HepG2 (cell line): ENCODE measurements at regions not wholly inside any gene's neighbourhood (a gene's known extent, or its start where the extent isn't known, plus 50 kb on each side); places are given as distances from the start of the nearest gene placed in this dataset.

Experiments
- AKAP8 ChIP-seq: sonication (generic); formaldehyde crosslinking; IDR thresholded peaks from 2 replicates; pipeline ENCODE4 v1.5.1; 2020; ENCODE audit warnings: mild to moderate bottlenecking, missing genetic modification reagents
- DDIT3 ChIP-seq: sonication (generic); formaldehyde crosslinking; IDR thresholded peaks from 2 replicates; pipeline ENCODE4 v1.4.0; 2020; ENCODE audit warnings: mild to moderate bottlenecking, missing genetic modification reagents
- ELF3 ChIP-seq: IDR thresholded peaks from 2 replicates; pipeline ENCODE4 v1.6.1; 2016; ENCODE audit warnings: missing genetic modification reagents, missing compliant biosample characterization
- FOXA1 ChIP-seq, 2 experiments: fragments of 450-650 bp in 1 of 2; sonication (generic) in 1 of 2; formaldehyde crosslinking in 1 of 2; IDR thresholded peaks; 2 replicates each; pipeline versions ENCODE4 v1.4.0 to v1.6.1; 2016 to 2020; ENCODE audit warnings: missing genetic modification reagents in 1 of 2
- HDAC2 ChIP-seq: sonication (generic); formaldehyde crosslinking; IDR thresholded peaks from 2 replicates; pipeline ENCODE4 v1.4.0; 2020; ENCODE audit warnings: missing genetic modification reagents
- MYC ChIP-seq: sonication (generic); formaldehyde crosslinking; IDR thresholded peaks from 2 replicates; pipeline ENCODE4 v1.9.0; 2021; ENCODE audit warnings: missing genetic modification reagents, borderline replicate concordance
- PHF20 ChIP-seq: sonication (generic); formaldehyde crosslinking; IDR thresholded peaks from 2 replicates; pipeline ENCODE4 v1.5.0; 2020; ENCODE audit warnings: mild to moderate bottlenecking, missing genetic modification reagents
- PTBP1 ChIP-seq: fragments of 200-400 bp; formaldehyde crosslinking; IDR thresholded peaks from 2 replicates; pipeline ENCODE4 v1.6.1; 2018; ENCODE audit warnings: low read length, low read depth; ENCODE audit not compliant: poor library complexity, severe bottlenecking
- REXO4 ChIP-seq: sonication (generic); formaldehyde crosslinking; IDR thresholded peaks from 2 replicates; pipeline ENCODE4 v1.8.0; 2022; ENCODE audit warnings: missing genetic modification reagents, mild to moderate bottlenecking, borderline replicate concordance
- THAP7 ChIP-seq: sonication (generic); formaldehyde crosslinking; IDR thresholded peaks from 2 replicates; pipeline ENCODE4 v1.8.1; 2023; ENCODE audit warnings: mild to moderate bottlenecking, missing genetic modification reagents
- THYN1 ChIP-seq: sonication (generic); formaldehyde crosslinking; IDR thresholded peaks from 2 replicates; pipeline ENCODE4 v1.8.1; 2023; ENCODE audit warnings: low read depth, mild to moderate bottlenecking, moderate library complexity, missing genetic modification reagents, borderline replicate concordance
- ZBTB25 ChIP-seq: IDR thresholded peaks from 2 replicates; pipeline ENCODE4 v1.6.1; 2018; ENCODE audit warnings: missing genetic modification reagents
- ZNF24 ChIP-seq: fragments of 450-650 bp; IDR thresholded peaks from 2 replicates; pipeline ENCODE4 v1.6.1; 2017; ENCODE audit warnings: antibody characterized with exemption, mild to moderate bottlenecking
- ZNF354B ChIP-seq: sonication (generic); formaldehyde crosslinking; IDR thresholded peaks from 2 replicates; pipeline ENCODE4 v1.8.0; 2022; ENCODE audit warnings: mild to moderate bottlenecking, missing genetic modification reagents
- ZNF629 ChIP-seq: sonication (generic); formaldehyde crosslinking; conservative IDR thresholded peaks from 2 replicates; pipeline ENCODE4 v1.5.0; 2020; ENCODE audit warnings: missing genetic modification reagents
- ZNF75D ChIP-seq: sonication (generic); formaldehyde crosslinking; IDR thresholded peaks from 2 replicates; pipeline ENCODE4 v1.8.1; 2023; ENCODE audit warnings: missing genetic modification reagents, mild to moderate bottlenecking, borderline replicate concordance
- TF ChIP-seq, protein P1 (sequence below): sonication (generic); formaldehyde crosslinking; IDR thresholded peaks from 2 replicates; pipeline ENCODE4 v1.8.0; 2022; ENCODE audit warnings: mild to moderate bottlenecking, missing genetic modification reagents; ENCODE audit not compliant: insufficient replicate concordance
- TF ChIP-seq, protein P2 (sequence below): sonication (generic); formaldehyde crosslinking; IDR thresholded peaks from 2 replicates; pipeline ENCODE4 v1.4.0; 2020; ENCODE audit warnings: missing genetic modification reagents
- TF ChIP-seq, protein P3 (sequence below): sonication (generic); formaldehyde crosslinking; IDR thresholded peaks from 2 replicates; pipeline ENCODE4 v1.4.0; 2020; ENCODE audit warnings: missing genetic modification reagents, borderline replicate concordance
- TF ChIP-seq, protein P4 (sequence below): IDR thresholded peaks from 2 replicates; pipeline ENCODE4 v1.6.1; 2016; ENCODE audit warnings: mild to moderate bottlenecking

GRCh38 chr17:72362376-72363088 lies 241.7 kb downstream of the SOX9 start (continued):
- TF ChIP-seq, protein P1, sequence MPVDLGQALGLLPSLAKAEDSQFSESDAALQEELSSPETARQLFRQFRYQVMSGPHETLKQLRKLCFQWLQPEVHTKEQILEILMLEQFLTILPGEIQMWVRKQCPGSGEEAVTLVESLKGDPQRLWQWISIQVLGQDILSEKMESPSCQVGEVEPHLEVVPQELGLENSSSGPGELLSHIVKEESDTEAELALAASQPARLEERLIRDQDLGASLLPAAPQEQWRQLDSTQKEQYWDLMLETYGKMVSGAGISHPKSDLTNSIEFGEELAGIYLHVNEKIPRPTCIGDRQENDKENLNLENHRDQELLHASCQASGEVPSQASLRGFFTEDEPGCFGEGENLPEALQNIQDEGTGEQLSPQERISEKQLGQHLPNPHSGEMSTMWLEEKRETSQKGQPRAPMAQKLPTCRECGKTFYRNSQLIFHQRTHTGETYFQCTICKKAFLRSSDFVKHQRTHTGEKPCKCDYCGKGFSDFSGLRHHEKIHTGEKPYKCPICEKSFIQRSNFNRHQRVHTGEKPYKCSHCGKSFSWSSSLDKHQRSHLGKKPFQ, result no peak
- TF ChIP-seq THAP7 (no peak), ELF3 (CRISPR knock-in tag) (0 out of 2 replicates have a peak, but pooled peaks have one; percentile 26), PHF20 (CRISPR knock-in tag) (no peak), ZNF629 (CRISPR knock-in tag) (no peak), FOXA1 (IDR thresholded peaks at IDR 0.05) (no peak), FOXA1 (CRISPR knock-in tag; IDR thresholded peaks at IDR 0.05) (peak; percentile 78), MYC (CRISPR knock-in tag) (no peak), THYN1 (CRISPR knock-in tag) (no peak), ZNF354B (CRISPR knock-in tag) (no peak), DDIT3 (CRISPR knock-in tag) (no peak), PTBP1 (no peak), ZNF75D (no peak), ZNF24 (no peak), ZBTB25 (CRISPR knock-in tag) (no peak), AKAP8 (no peak), REXO4 (CRISPR knock-in tag) (no peak), HDAC2 (CRISPR knock-in tag) (peak; percentile 40; the same call in 1 of the 2 replicates)
- TF ChIP-seq, protein P2, sequence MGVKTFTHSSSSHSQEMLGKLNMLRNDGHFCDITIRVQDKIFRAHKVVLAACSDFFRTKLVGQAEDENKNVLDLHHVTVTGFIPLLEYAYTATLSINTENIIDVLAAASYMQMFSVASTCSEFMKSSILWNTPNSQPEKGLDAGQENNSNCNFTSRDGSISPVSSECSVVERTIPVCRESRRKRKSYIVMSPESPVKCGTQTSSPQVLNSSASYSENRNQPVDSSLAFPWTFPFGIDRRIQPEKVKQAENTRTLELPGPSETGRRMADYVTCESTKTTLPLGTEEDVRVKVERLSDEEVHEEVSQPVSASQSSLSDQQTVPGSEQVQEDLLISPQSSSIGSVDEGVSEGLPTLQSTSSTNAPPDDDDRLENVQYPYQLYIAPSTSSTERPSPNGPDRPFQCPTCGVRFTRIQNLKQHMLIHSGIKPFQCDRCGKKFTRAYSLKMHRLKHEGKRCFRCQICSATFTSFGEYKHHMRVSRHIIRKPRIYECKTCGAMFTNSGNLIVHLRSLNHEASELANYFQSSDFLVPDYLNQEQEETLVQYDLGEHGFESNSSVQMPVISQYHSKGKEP (CRISPR knock-in tag), result no peak
- TF ChIP-seq, protein P3, sequence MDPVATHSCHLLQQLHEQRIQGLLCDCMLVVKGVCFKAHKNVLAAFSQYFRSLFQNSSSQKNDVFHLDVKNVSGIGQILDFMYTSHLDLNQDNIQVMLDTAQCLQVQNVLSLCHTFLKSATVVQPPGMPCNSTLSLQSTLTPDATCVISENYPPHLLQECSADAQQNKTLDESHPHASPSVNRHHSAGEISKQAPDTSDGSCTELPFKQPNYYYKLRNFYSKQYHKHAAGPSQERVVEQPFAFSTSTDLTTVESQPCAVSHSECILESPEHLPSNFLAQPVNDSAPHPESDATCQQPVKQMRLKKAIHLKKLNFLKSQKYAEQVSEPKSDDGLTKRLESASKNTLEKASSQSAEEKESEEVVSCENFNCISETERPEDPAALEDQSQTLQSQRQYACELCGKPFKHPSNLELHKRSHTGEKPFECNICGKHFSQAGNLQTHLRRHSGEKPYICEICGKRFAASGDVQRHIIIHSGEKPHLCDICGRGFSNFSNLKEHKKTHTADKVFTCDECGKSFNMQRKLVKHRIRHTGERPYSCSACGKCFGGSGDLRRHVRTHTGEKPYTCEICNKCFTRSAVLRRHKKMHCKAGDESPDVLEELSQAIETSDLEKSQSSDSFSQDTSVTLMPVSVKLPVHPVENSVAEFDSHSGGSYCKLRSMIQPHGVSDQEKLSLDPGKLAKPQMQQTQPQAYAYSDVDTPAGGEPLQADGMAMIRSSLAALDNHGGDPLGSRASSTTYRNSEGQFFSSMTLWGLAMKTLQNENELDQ (CRISPR knock-in tag), result no peak
- TF ChIP-seq, protein P4, sequence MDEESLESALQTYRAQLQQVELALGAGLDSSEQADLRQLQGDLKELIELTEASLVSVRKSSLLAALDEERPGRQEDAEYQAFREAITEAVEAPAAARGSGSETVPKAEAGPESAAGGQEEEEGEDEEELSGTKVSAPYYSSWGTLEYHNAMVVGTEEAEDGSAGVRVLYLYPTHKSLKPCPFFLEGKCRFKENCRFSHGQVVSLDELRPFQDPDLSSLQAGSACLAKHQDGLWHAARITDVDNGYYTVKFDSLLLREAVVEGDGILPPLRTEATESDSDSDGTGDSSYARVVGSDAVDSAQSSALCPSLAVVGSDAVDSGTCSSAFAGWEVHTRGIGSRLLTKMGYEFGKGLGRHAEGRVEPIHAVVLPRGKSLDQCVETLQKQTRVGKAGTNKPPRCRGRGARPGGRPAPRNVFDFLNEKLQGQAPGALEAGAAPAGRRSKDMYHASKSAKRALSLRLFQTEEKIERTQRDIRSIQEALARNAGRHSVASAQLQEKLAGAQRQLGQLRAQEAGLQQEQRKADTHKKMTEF (CRISPR knock-in tag), result no peak
